HepG2 (cell line): ENCODE measurements at regions not wholly inside any gene's neighbourhood (a gene's known extent, or its start where the extent isn't known, plus 50 kb on each side); places are given as distances from the start of the nearest gene placed in this dataset.

Experiments
- ATAC-seq: fragments of 200-7000 bp; cut with Tn5 transposase; 3 replicates; pipeline ENCODE4 v1.9.1; 2020; ENCODE audit warnings: mild to moderate bottlenecking, moderate library complexity
- BruUV-seq: library from RNA; stranded (reverse); fragments of 400-500 nt; replicated peaks from 2 replicates; lab custom pipeline; 2021; lab: Mats Ljungman, UMichigan
- CTCF ChIA-PET: fragments of 300-600 bp; formaldehyde crosslinking; extraction: SDS; loops from one replicate; lab custom pipeline; 2021; ENCODE audit warnings: low total read pairs, inconsistent platforms, low intra/inter-chr PET ratio; lab: Yijun Ruan, JAX
- POLR2A ChIA-PET: fragments of 350-600 bp; sonication (Branson Sonifier 250); formaldehyde crosslinking; loops from one replicate; lab custom pipeline; 2020; ENCODE audit warnings: antibody characterized with exemption, inconsistent platforms; lab: Yijun Ruan, JAX
- DNase-seq: peaks from one replicate; pipeline ENCODE4 v3.0.0-alpha.2; 2015; ENCODE audit warnings: low spot score
- FAIRE-seq: peaks from 3 replicates; lab custom pipeline; 2011; peaks lifted over from hg19 to GRCh38; lab: Jason Lieb, UNC
- H2AFZ ChIP-seq: one replicate; pipeline ENCODE4 v1.6.1; 2011; ENCODE audit warnings: low read length, inconsistent platforms
- H3K27ac ChIP-seq: fragments of 300-600 bp; 3 replicates; pipeline ENCODE4 v1.8.0; 2011; ENCODE audit warnings: mixed run types, mild to moderate bottlenecking, mixed read lengths, low read length, inconsistent platforms; ENCODE audit not compliant: insufficient read depth; ENCODE audit errors: extremely low read length
- H3K27me3 ChIP-seq, 2 experiments: fragments of 200-600 bp in 1 of 2; 2 replicates in 1 of 2; 3 replicates in 1 of 2; pipeline versions ENCODE4 v1.6.0 to v1.8.0; 2011; ENCODE audit warnings: low read length in 2 of 2, mild to moderate bottlenecking in 2 of 2, moderate library complexity in 2 of 2, inconsistent platforms in 1 of 2; ENCODE audit not compliant: insufficient read depth in 2 of 2, control insufficient read depth in 1 of 2
- H3K36me3 ChIP-seq, 2 experiments: fragments of 200-600 bp in 1 of 2; replicated peaks in 1 of 2; 2 replicates in 1 of 2; 3 replicates in 1 of 2; pipeline versions ENCODE4 v1.5.1 to v1.8.0; 2011; ENCODE audit warnings: low read length in 2 of 2, inconsistent platforms in 1 of 2; ENCODE audit not compliant: insufficient read depth in 2 of 2, control insufficient read depth in 1 of 2
- H3K4me1 ChIP-seq: 2 replicates; pipeline ENCODE4 v1.5.1; 2012; ENCODE audit warnings: low read length, inconsistent platforms; ENCODE audit not compliant: insufficient read depth
- H3K4me2 ChIP-seq: 2 replicates; pipeline ENCODE4 v1.6.0; 2011; ENCODE audit warnings: low read depth, low read length, inconsistent platforms
- H3K4me3 ChIP-seq, 3 experiments: fragments of 200-600 bp in 1 of 3; sonication (generic), shearing (Covaris generic) in 1 of 3; replicated peaks in 1 of 3; 2 replicates each; pipeline ENCODE4 v1.5.1; 2011 to 2016; ENCODE audit warnings: low read length in 3 of 3, inconsistent platforms in 2 of 3, low read depth in 2 of 3, mild to moderate bottlenecking in 2 of 3, control low read depth in 1 of 3, mixed read lengths in 1 of 3; ENCODE audit not compliant: insufficient read depth in 1 of 3
- H3K79me2 ChIP-seq: one replicate; pipeline ENCODE4 v1.6.1; 2011; ENCODE audit warnings: low read length, inconsistent platforms; ENCODE audit not compliant: insufficient read depth
- H3K9ac ChIP-seq: 2 replicates; pipeline ENCODE4 v1.6.0; 2011; ENCODE audit warnings: mild to moderate bottlenecking, low read depth, low read length, inconsistent platforms; ENCODE audit not compliant: insufficient read depth
- H3K9me3 ChIP-seq: 2 replicates; pipeline ENCODE4 v1.5.1; 2012; ENCODE audit warnings: mild to moderate bottlenecking, low read length
- H4K20me1 ChIP-seq: 2 replicates; pipeline ENCODE4 v1.6.0; 2011; ENCODE audit warnings: inconsistent platforms, mild to moderate bottlenecking, low read length, moderate library complexity; ENCODE audit not compliant: insufficient read depth
- ADNP ChIP-seq: sonication (generic); formaldehyde crosslinking; IDR thresholded peaks from 2 replicates; pipeline ENCODE4 v1.4.0; 2020; ENCODE audit warnings: missing genetic modification reagents
- CCAR2 ChIP-seq: fragments of 200-400 bp; formaldehyde crosslinking; optimal IDR thresholded peaks from 2 replicates; pipeline ENCODE3; 2018; ENCODE audit warnings: low read depth, mild to moderate bottlenecking, low read length, moderate library complexity
- IKZF4 ChIP-seq: sonication (generic); formaldehyde crosslinking; IDR thresholded peaks from 2 replicates; pipeline ENCODE4 v1.5.1; 2020; ENCODE audit warnings: borderline replicate concordance, mild to moderate bottlenecking, low read depth, missing genetic modification reagents; ENCODE audit errors: not compliant biosample characterization
- PAX8 ChIP-seq: sonication (generic); formaldehyde crosslinking; IDR thresholded peaks from 2 replicates; pipeline ENCODE4 v1.8.0; 2022; ENCODE audit warnings: mild to moderate bottlenecking, missing genetic modification reagents, borderline replicate concordance
- REXO4 ChIP-seq: sonication (generic); formaldehyde crosslinking; IDR thresholded peaks from 2 replicates; pipeline ENCODE4 v1.8.0; 2022; ENCODE audit warnings: missing genetic modification reagents, mild to moderate bottlenecking, borderline replicate concordance
- ZBTB7B ChIP-seq: sonication (generic); formaldehyde crosslinking; IDR thresholded peaks from 2 replicates; pipeline ENCODE4 v1.4.0; 2020; ENCODE audit warnings: missing genetic modification reagents
- ZIK1 ChIP-seq: sonication (generic); formaldehyde crosslinking; IDR thresholded peaks from 2 replicates; pipeline ENCODE4 v1.5.0; 2020; ENCODE audit warnings: mild to moderate bottlenecking, low read depth, missing genetic modification reagents, borderline replicate concordance
- WGBS: methylation state at CpG from one replicate; pipeline ENCODE4 v1.1.6; 2017; ENCODE audit warnings: low lambda C conversion rate; 5-methylcytosine and 5-hydroxymethylcytosine counted together
- in situ Hi-C: cut with HindIII; loops from 2 replicates; pipeline ENCODE4 v1.10.0; 2017; ENCODE audit warnings: low pct_unique_long_range_greater_than_20kb; ENCODE audit not compliant: extremely low pct_ligation_motif_present
- intact Hi-C: fragments of 100-400 bp; cut with micrococcal nuclease; formaldehyde crosslinking; loops from one replicate; pipeline ENCODE4 v1.10.0; 2022; ENCODE audit not compliant: unreplicated experiment
- TF ChIP-seq, protein P1 (sequence below): IDR thresholded peaks from 2 replicates; pipeline ENCODE4 v1.6.1; 2016; ENCODE audit warnings: low read depth, control low read depth
- TF ChIP-seq, protein P2 (sequence below): sonication (generic); formaldehyde crosslinking; IDR thresholded peaks from 2 replicates; pipeline ENCODE4 v1.8.0; 2022; ENCODE audit warnings: mild to moderate bottlenecking, missing genetic modification reagents; ENCODE audit not compliant: insufficient replicate concordance
- TF ChIP-seq, protein P3 (sequence below): sonication (generic); formaldehyde crosslinking; IDR thresholded peaks from 2 replicates; pipeline ENCODE4 v1.5.0; 2020; ENCODE audit warnings: missing genetic modification reagents, mild to moderate bottlenecking, borderline replicate concordance
- TF ChIP-seq, protein P4 (sequence below): sonication (generic); formaldehyde crosslinking; IDR thresholded peaks from 2 replicates; pipeline ENCODE4 v1.4.0; 2020; ENCODE audit warnings: missing genetic modification reagents

DNA sequence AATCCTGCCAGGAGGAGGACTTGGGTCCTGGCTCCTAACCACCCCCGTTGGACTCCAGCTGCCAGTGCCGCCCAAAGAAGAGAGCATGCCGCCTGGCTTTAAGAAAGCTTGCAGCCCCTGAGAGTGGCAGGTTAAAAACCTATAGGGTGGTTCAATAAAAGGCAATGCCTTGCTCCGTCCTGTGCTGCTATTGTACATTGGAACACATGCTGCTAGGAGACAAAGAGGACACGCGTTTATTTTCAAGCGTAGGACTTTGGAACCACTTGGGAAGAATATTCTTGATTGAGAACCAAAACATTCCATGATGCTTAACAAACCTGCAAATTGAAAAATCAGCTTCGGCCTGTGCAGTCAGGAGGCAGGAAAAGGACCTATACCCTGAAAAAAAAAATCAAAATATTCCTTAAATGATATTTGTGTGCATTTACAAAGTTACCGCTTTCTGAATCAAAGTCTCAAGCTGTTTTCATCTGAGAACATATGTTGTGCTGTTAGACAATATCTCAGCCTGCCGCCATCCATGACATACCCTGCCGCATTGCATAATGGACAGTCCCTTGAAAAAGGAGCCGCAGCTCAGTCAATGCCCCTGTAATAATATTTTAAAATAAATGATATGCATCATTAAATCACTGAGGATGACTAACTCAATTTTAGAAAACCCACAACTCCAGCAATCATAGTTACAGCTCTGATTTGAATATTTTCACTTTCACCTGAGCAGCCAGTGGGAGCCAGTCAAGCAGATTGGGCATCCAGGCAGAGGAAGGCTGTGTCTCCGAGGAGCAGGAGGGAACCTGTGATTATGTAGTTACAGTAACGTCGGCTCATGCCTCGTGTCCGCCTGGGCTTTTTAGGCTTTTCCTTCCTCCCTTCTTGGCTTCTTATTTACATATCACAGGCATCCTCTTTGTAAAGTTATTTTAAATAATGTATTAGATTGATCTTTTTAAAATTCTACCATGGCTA is 805.6 kb upstream of the FANCL start:
- BruUV-seq = no TSS peak
- ATAC-seq (no peak), FAIRE-seq (no peak), DNase-seq (no peak)
- WGBS = 46% methylated on average over 15 of the region's 17 CpGs
- Histone ChIP-seq H3K9me3 (no peaks in the 10 kb centered on the region), H4K20me1 (no peaks in the 10 kb centered on the region), H3K27ac (no peak overlapping the region), H3K27me3 (no peaks in the 10 kb centered on the region), H3K9ac (no peak overlapping the region), H3K36me3 (no peaks in the 10 kb centered on the region), H3K4me2 (no peak overlapping the region), H3K79me2 (no peaks in the 10 kb centered on the region), H3K4me3 (no peak overlapping the region), H2AFZ (no peak overlapping the region), H3K4me1 (no peaks in the 10 kb centered on the region)
- ChIA-PET CTCF (no interaction called here), POLR2A (no interaction called here)
- intact Hi-C loops (no loop called here), in situ Hi-C loops (no loop called here)
- TF ChIP-seq, protein P1, sequence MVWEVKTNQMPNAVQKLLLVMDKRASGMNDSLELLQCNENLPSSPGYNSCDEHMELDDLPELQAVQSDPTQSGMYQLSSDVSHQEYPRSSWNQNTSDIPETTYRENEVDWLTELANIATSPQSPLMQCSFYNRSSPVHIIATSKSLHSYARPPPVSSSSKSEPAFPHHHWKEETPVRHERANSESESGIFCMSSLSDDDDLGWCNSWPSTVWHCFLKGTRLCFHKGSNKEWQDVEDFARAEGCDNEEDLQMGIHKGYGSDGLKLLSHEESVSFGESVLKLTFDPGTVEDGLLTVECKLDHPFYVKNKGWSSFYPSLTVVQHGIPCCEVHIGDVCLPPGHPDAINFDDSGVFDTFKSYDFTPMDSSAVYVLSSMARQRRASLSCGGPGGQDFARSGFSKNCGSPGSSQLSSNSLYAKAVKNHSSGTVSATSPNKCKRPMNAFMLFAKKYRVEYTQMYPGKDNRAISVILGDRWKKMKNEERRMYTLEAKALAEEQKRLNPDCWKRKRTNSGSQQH (CRISPR knock-in tag) = no peak
- no peak for TF ChIP-seq REXO4 (CRISPR knock-in tag)
- TF ChIP-seq, protein P2, sequence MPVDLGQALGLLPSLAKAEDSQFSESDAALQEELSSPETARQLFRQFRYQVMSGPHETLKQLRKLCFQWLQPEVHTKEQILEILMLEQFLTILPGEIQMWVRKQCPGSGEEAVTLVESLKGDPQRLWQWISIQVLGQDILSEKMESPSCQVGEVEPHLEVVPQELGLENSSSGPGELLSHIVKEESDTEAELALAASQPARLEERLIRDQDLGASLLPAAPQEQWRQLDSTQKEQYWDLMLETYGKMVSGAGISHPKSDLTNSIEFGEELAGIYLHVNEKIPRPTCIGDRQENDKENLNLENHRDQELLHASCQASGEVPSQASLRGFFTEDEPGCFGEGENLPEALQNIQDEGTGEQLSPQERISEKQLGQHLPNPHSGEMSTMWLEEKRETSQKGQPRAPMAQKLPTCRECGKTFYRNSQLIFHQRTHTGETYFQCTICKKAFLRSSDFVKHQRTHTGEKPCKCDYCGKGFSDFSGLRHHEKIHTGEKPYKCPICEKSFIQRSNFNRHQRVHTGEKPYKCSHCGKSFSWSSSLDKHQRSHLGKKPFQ (CRISPR knock-in tag) = no peak
- TF ChIP-seq, protein P3, sequence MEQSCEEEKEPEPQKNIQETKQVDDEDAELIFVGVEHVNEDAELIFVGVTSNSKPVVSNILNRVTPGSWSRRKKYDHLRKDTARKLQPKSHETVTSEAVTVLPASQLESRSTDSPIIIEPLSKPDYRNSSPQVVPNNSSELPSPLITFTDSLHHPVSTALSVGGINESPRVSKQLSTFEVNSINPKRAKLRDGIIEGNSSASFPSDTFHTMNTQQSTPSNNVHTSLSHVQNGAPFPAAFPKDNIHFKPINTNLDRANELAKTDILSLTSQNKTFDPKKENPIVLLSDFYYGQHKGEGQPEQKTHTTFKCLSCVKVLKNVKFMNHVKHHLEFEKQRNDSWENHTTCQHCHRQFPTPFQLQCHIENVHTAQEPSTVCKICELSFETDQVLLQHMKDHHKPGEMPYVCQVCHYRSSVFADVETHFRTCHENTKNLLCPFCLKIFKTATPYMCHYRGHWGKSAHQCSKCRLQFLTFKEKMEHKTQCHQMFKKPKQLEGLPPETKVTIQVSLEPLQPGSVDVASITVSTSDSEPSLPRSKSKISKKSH = no peak
- no peak for TF ChIP-seq CCAR2
- TF ChIP-seq ZBTB7B = no peak
- no peak for TF ChIP-seq IKZF4 (CRISPR knock-in tag)
- TF ChIP-seq PAX8 (CRISPR knock-in tag) = no peak
- TF ChIP-seq ZIK1 (CRISPR knock-in tag) = no peak
- no peak for TF ChIP-seq ADNP
- TF ChIP-seq, protein P4, sequence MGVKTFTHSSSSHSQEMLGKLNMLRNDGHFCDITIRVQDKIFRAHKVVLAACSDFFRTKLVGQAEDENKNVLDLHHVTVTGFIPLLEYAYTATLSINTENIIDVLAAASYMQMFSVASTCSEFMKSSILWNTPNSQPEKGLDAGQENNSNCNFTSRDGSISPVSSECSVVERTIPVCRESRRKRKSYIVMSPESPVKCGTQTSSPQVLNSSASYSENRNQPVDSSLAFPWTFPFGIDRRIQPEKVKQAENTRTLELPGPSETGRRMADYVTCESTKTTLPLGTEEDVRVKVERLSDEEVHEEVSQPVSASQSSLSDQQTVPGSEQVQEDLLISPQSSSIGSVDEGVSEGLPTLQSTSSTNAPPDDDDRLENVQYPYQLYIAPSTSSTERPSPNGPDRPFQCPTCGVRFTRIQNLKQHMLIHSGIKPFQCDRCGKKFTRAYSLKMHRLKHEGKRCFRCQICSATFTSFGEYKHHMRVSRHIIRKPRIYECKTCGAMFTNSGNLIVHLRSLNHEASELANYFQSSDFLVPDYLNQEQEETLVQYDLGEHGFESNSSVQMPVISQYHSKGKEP (CRISPR knock-in tag) = no peak
